Muscle layer of duodenum (tissue), 2 donors: ENCODE measurements at regions not wholly inside any gene's neighbourhood (a gene's known extent, or its start where the extent isn't known, plus 50 kb on each side); places are given as distances from the start of the nearest gene placed in this dataset.
A peak's percentile ranks its signal among the peaks of the same experiment; 100 is the strongest.

Experiments
- H3K27ac ChIP-seq: one replicate; pipeline ENCODE4 v1.7.0; 2013; ENCODE audit warnings: mild to moderate bottlenecking, low read length
- H3K27me3 ChIP-seq: one replicate; pipeline ENCODE4 v1.7.0; 2013; ENCODE audit warnings: low read depth, mild to moderate bottlenecking, control low read depth, low read length
- H3K36me3 ChIP-seq, 2 donors: one replicate each; pipeline ENCODE4 v1.7.0; 2013; ENCODE audit warnings: low read length in 2 of 2, control low read depth in 1 of 2, mild to moderate bottlenecking in 1 of 2; ENCODE audit not compliant: insufficient read depth in 2 of 2, control insufficient read depth in 1 of 2
- H3K4me1 ChIP-seq, 2 donors: one replicate each; pipeline ENCODE4 v1.7.0; 2013; ENCODE audit warnings: low read length in 2 of 2, mild to moderate bottlenecking in 2 of 2, control low read depth in 1 of 2, moderate library complexity in 1 of 2; ENCODE audit not compliant: insufficient read depth in 2 of 2, control insufficient read depth in 1 of 2
- H3K4me3 ChIP-seq, 2 donors: one replicate each; pipeline ENCODE4 v1.7.0; 2013; ENCODE audit warnings: low read length in 2 of 2, low read depth in 1 of 2, mild to moderate bottlenecking in 1 of 2
- H3K9me3 ChIP-seq, 2 donors: one replicate each; pipeline ENCODE4 v1.7.0; 2013; ENCODE audit warnings: low read length in 2 of 2, control low read depth in 1 of 2, mild to moderate bottlenecking in 1 of 2; ENCODE audit not compliant: control insufficient read depth in 1 of 2
- donor health status: healthy.

- peak overlapping the region; percentile 45 for H3K27ac ChIP-seq
- H3K4me1 ChIP-seq, result peaks cover 0 to 11% of the 10 kb centered on the region in 2 donors
- no peak overlapping the region for H3K4me3 ChIP-seq
- H3K36me3 ChIP-seq, result no peaks in the 10 kb centered on the region
- H3K9me3 ChIP-seq, result no peaks in the 10 kb centered on the region
- H3K27me3 ChIP-seq, result no peaks in the 10 kb centered on the region
Measured at GRCh38 chr4:125393825-125394224, 79.1 kb downstream of the FAT4 start.

GRCh38 chr4:125397226-125397625 is 82.5 kb downstream of the FAT4 start:
- Histone ChIP-seq H3K4me1 (peaks cover 0 to 11% of the 10 kb centered on the region in 2 donors), H3K27me3 (no peaks in the 10 kb centered on the region), H3K4me3 (no peak overlapping the region), H3K36me3 (no peaks in the 10 kb centered on the region), H3K27ac (no peak overlapping the region), H3K9me3 (no peaks in the 10 kb centered on the region)

- H3K27ac ChIP-seq, result no peak overlapping the region
- no peaks in the 10 kb centered on the region for H3K9me3 ChIP-seq
- peaks cover 0 to 4% of the 10 kb centered on the region in 2 donors for H3K4me1 ChIP-seq
Measured at GRCh38 chr4:125398263-125399002, 83.7 kb downstream of the FAT4 start.

GRCh38 chr4:125400756-125401155 is 86.0 kb downstream of the FAT4 start:
- H3K4me3 ChIP-seq, result no peak overlapping the region
- H3K27me3 ChIP-seq, result no peaks in the 10 kb centered on the region
- H3K27ac ChIP-seq, result no peak overlapping the region
- H3K36me3 ChIP-seq, result no peaks in the 10 kb centered on the region
- H3K4me1 ChIP-seq, result peaks cover 0 to 4% of the 10 kb centered on the region in 2 donors
- no peaks in the 10 kb centered on the region for H3K9me3 ChIP-seq

More at GRCh38 chr4:125398263-125399002, 83.7 kb downstream of the FAT4 start:
- Histone ChIP-seq H3K27me3 (no peaks in the 10 kb centered on the region), H3K36me3 (no peaks in the 10 kb centered on the region), H3K4me3 (no peak overlapping the region)

GRCh38 chr4:125401784-125402183 is 87.0 kb downstream of the FAT4 start:
- Histone ChIP-seq H3K4me1 (peaks cover 0 to 4% of the 10 kb centered on the region in 2 donors), H3K27me3 (no peaks in the 10 kb centered on the region), H3K4me3 (no peak overlapping the region), H3K27ac (no peak overlapping the region), H3K36me3 (no peaks in the 10 kb centered on the region), H3K9me3 (no peaks in the 10 kb centered on the region)

- H3K36me3 ChIP-seq, result peaks cover 4 to 15% of the 10 kb centered on the region in 2 donors
- no peaks in the 10 kb centered on the region for H3K4me1 ChIP-seq
- H3K27ac ChIP-seq, result no peak overlapping the region
- no peaks in the 10 kb centered on the region for H3K27me3 ChIP-seq
- no peak overlapping the region for H3K4me3 ChIP-seq
- no peaks in the 10 kb centered on the region for H3K9me3 ChIP-seq
Measured at GRCh38 chr4:125420526-125420925, 105.8 kb downstream of the FAT4 start.

GRCh38 chr4:125421547-125421946 is 106.8 kb downstream of the FAT4 start:
- H3K36me3 ChIP-seq, result peaks cover 4 to 7% of the 10 kb centered on the region in 2 donors
- no peaks in the 10 kb centered on the region for H3K27me3 ChIP-seq
- no peak overlapping the region for H3K4me3 ChIP-seq
- H3K27ac ChIP-seq, result no peak overlapping the region
- no peaks in the 10 kb centered on the region for H3K4me1 ChIP-seq
- H3K9me3 ChIP-seq, result no peaks in the 10 kb centered on the region

GRCh38 chr4:125423124-125423523 is 108.4 kb downstream of the FAT4 start:
- Histone ChIP-seq H3K9me3 (no peaks in the 10 kb centered on the region), H3K27me3 (no peaks in the 10 kb centered on the region), H3K4me3 (no peak overlapping the region), H3K36me3 (peaks cover 0 to 4% of the 10 kb centered on the region in 2 donors), H3K4me1 (no peaks in the 10 kb centered on the region), H3K27ac (no peak overlapping the region)

- Histone ChIP-seq H3K27ac (no peak overlapping the region), H3K9me3 (no peaks in the 10 kb centered on the region), H3K36me3 (no peaks in the 10 kb centered on the region), H3K4me3 (no peak overlapping the region), H3K4me1 (no peaks in the 10 kb centered on the region), H3K27me3 (no peaks in the 10 kb centered on the region)
Measured at GRCh38 chr4:125428832-125429231, 114.1 kb downstream of the FAT4 start.

- no peak overlapping the region for H3K4me3 ChIP-seq
- H3K27me3 ChIP-seq, result no peaks in the 10 kb centered on the region
- no peaks in the 10 kb centered on the region for H3K36me3 ChIP-seq
- no peaks in the 10 kb centered on the region for H3K4me1 ChIP-seq
- H3K27ac ChIP-seq, result no peak overlapping the region
- H3K9me3 ChIP-seq, result no peaks in the 10 kb centered on the region
Measured at GRCh38 chr4:125430086-125430485, 115.3 kb downstream of the FAT4 start.

- Histone ChIP-seq H3K4me3 (no peak overlapping the region), H3K4me1 (no peaks in the 10 kb centered on the region), H3K36me3 (peaks cover 0 to 3% of the 10 kb centered on the region in 2 donors), H3K27me3 (no peaks in the 10 kb centered on the region), H3K27ac (no peak overlapping the region), H3K9me3 (no peaks in the 10 kb centered on the region)
Measured at GRCh38 chr4:125432078-125432477, 117.3 kb downstream of the FAT4 start.

GRCh38 chr4:125433453-125433852 is 118.7 kb downstream of the FAT4 start:
- Histone ChIP-seq H3K36me3 (peaks cover 0 to 3% of the 10 kb centered on the region in 2 donors), H3K4me3 (no peak overlapping the region), H3K27ac (no peak overlapping the region), H3K27me3 (no peaks in the 10 kb centered on the region), H3K9me3 (no peaks in the 10 kb centered on the region), H3K4me1 (no peaks in the 10 kb centered on the region)
